ENCODE measurements at regions not wholly inside any gene's neighbourhood (a gene's known extent, or its start where the extent isn't known, plus 50 kb on each side); places are given as distances from the start of the nearest gene placed in this dataset.

DNA sequence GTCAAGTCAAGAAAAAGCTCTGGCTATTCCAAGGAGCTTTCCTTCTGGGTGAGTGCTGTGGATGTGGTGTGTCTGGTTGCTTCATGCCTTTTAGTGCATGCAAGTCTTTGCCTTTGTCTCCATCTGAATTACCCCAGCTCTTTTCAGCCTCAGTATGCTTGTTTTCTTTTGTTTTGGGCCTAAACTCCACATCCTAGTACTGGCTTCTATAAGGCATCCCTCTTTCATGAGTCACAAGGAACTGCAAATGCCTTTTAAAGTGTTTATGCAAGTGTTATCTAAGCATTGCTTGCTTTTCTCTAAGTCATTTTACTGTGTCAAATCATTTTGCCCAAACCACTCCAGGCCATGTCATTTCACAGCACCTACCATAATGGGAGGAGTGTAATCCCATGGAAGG, 132.1 kb downstream of the PLCE1 start:
- TF ChIP-seq, protein P1, sequence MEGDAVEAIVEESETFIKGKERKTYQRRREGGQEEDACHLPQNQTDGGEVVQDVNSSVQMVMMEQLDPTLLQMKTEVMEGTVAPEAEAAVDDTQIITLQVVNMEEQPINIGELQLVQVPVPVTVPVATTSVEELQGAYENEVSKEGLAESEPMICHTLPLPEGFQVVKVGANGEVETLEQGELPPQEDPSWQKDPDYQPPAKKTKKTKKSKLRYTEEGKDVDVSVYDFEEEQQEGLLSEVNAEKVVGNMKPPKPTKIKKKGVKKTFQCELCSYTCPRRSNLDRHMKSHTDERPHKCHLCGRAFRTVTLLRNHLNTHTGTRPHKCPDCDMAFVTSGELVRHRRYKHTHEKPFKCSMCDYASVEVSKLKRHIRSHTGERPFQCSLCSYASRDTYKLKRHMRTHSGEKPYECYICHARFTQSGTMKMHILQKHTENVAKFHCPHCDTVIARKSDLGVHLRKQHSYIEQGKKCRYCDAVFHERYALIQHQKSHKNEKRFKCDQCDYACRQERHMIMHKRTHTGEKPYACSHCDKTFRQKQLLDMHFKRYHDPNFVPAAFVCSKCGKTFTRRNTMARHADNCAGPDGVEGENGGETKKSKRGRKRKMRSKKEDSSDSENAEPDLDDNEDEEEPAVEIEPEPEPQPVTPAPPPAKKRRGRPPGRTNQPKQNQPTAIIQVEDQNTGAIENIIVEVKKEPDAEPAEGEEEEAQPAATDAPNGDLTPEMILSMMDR (IDR thresholded peaks at IDR 0.05 in 2 of 3, conservative IDR thresholded peaks at IDR 0.05 in 1 of 3; ENCODE audit: borderline replicate concordance in 1 of 3, insufficient read depth in 1 of 3, low read depth in 2 of 3, low read length in 2 of 3), result no peak
- no peak for TF ChIP-seq TCF7L2 (IDR thresholded peaks at IDR 0.05; ENCODE audit: borderline replicate concordance, extremely low read depth, insufficient read depth, insufficient read length)
